HepG2 (cell line): ENCODE measurements at regions not wholly inside any gene's neighbourhood (a gene's known extent, or its start where the extent isn't known, plus 50 kb on each side); places are given as distances from the start of the nearest gene placed in this dataset.

Experiments used
- ATAC-seq: fragments of 200-7000 bp; cut with Tn5 transposase; 3 replicates; pipeline ENCODE4 v1.9.1; 2020; ENCODE audit warnings: mild to moderate bottlenecking, moderate library complexity
- BruUV-seq: library from RNA; stranded (reverse); fragments of 400-500 nt; replicated peaks from 2 replicates; lab custom pipeline; 2021; lab: Mats Ljungman, UMichigan
- CTCF ChIA-PET: fragments of 300-600 bp; formaldehyde crosslinking; extraction: SDS; loops from one replicate; lab custom pipeline; 2021; ENCODE audit warnings: low total read pairs, inconsistent platforms, low intra/inter-chr PET ratio; lab: Yijun Ruan, JAX
- POLR2A ChIA-PET: fragments of 350-600 bp; sonication (Branson Sonifier 250); formaldehyde crosslinking; loops from one replicate; lab custom pipeline; 2020; ENCODE audit warnings: antibody characterized with exemption, inconsistent platforms; lab: Yijun Ruan, JAX
- DNase-seq: peaks from one replicate; pipeline ENCODE4 v3.0.0-alpha.2; 2015; ENCODE audit warnings: low spot score
- FAIRE-seq: peaks from 3 replicates; lab custom pipeline; 2011; peaks lifted over from hg19 to GRCh38; lab: Jason Lieb, UNC
- H2AFZ ChIP-seq: one replicate; pipeline ENCODE4 v1.6.1; 2011; ENCODE audit warnings: low read length, inconsistent platforms
- H3K27ac ChIP-seq: fragments of 300-600 bp; 3 replicates; pipeline ENCODE4 v1.8.0; 2011; ENCODE audit warnings: mixed run types, mild to moderate bottlenecking, mixed read lengths, low read length, inconsistent platforms; ENCODE audit not compliant: insufficient read depth; ENCODE audit errors: extremely low read length
- H3K27me3 ChIP-seq, 2 experiments: fragments of 200-600 bp in 1 of 2; 2 replicates in 1 of 2; 3 replicates in 1 of 2; pipeline versions ENCODE4 v1.6.0 to v1.8.0; 2011; ENCODE audit warnings: low read length in 2 of 2, mild to moderate bottlenecking in 2 of 2, moderate library complexity in 2 of 2, inconsistent platforms in 1 of 2; ENCODE audit not compliant: insufficient read depth in 2 of 2, control insufficient read depth in 1 of 2
- H3K36me3 ChIP-seq, 2 experiments: fragments of 200-600 bp in 1 of 2; replicated peaks in 1 of 2; 2 replicates in 1 of 2; 3 replicates in 1 of 2; pipeline versions ENCODE4 v1.5.1 to v1.8.0; 2011; ENCODE audit warnings: low read length in 2 of 2, inconsistent platforms in 1 of 2; ENCODE audit not compliant: insufficient read depth in 2 of 2, control insufficient read depth in 1 of 2
- H3K4me1 ChIP-seq: 2 replicates; pipeline ENCODE4 v1.5.1; 2012; ENCODE audit warnings: low read length, inconsistent platforms; ENCODE audit not compliant: insufficient read depth
- H3K4me2 ChIP-seq: 2 replicates; pipeline ENCODE4 v1.6.0; 2011; ENCODE audit warnings: low read depth, low read length, inconsistent platforms
- H3K4me3 ChIP-seq, 3 experiments: fragments of 200-600 bp in 1 of 3; sonication (generic), shearing (Covaris generic) in 1 of 3; replicated peaks in 1 of 3; 2 replicates each; pipeline ENCODE4 v1.5.1; 2011 to 2016; ENCODE audit warnings: low read length in 3 of 3, inconsistent platforms in 2 of 3, low read depth in 2 of 3, mild to moderate bottlenecking in 2 of 3, control low read depth in 1 of 3, mixed read lengths in 1 of 3; ENCODE audit not compliant: insufficient read depth in 1 of 3
- H3K79me2 ChIP-seq: one replicate; pipeline ENCODE4 v1.6.1; 2011; ENCODE audit warnings: low read length, inconsistent platforms; ENCODE audit not compliant: insufficient read depth
- H3K9ac ChIP-seq: 2 replicates; pipeline ENCODE4 v1.6.0; 2011; ENCODE audit warnings: mild to moderate bottlenecking, low read depth, low read length, inconsistent platforms; ENCODE audit not compliant: insufficient read depth
- H3K9me3 ChIP-seq: 2 replicates; pipeline ENCODE4 v1.5.1; 2012; ENCODE audit warnings: mild to moderate bottlenecking, low read length
- H4K20me1 ChIP-seq: 2 replicates; pipeline ENCODE4 v1.6.0; 2011; ENCODE audit warnings: inconsistent platforms, mild to moderate bottlenecking, low read length, moderate library complexity; ENCODE audit not compliant: insufficient read depth
- BHLHE40 ChIP-seq: IDR thresholded peaks from 2 replicates; pipeline ENCODE4 v1.6.1; 2011; ENCODE audit warnings: low read length, improper control_type of control experiment
- SMC3 ChIP-seq: IDR thresholded peaks from 2 replicates; pipeline ENCODE4 v1.6.1; 2011; ENCODE audit warnings: low read length, improper control_type of control experiment
- ZNF44 ChIP-seq: sonication (generic); formaldehyde crosslinking; IDR thresholded peaks from 2 replicates; pipeline ENCODE4 v1.5.1; 2020; ENCODE audit warnings: mild to moderate bottlenecking, missing genetic modification reagents
- ZNF841 ChIP-seq: sonication (generic); formaldehyde crosslinking; IDR thresholded peaks from 2 replicates; pipeline ENCODE4 v1.8.1; 2023; ENCODE audit warnings: missing genetic modification reagents, borderline replicate concordance
- WGBS: methylation state at CpG from one replicate; pipeline ENCODE4 v1.1.6; 2017; ENCODE audit warnings: low lambda C conversion rate; 5-methylcytosine and 5-hydroxymethylcytosine counted together
- in situ Hi-C: cut with HindIII; loops from 2 replicates; pipeline ENCODE4 v1.10.0; 2017; ENCODE audit warnings: low pct_unique_long_range_greater_than_20kb; ENCODE audit not compliant: extremely low pct_ligation_motif_present
- intact Hi-C: fragments of 100-400 bp; cut with micrococcal nuclease; formaldehyde crosslinking; loops from one replicate; pipeline ENCODE4 v1.10.0; 2022; ENCODE audit not compliant: unreplicated experiment

- H2AFZ ChIP-seq = no peak overlapping the region
- TF ChIP-seq ZNF841 (CRISPR knock-in tag) = no peak
- TF ChIP-seq ZNF44 (CRISPR knock-in tag) = no peak
- TF ChIP-seq, all 625 proteins: peak for 0
- no peaks in the 10 kb centered on the region for H3K27me3 ChIP-seq
- H3K9ac ChIP-seq = no peak overlapping the region
- no peak overlapping the region for H3K4me2 ChIP-seq
- no peaks in the 10 kb centered on the region for H3K79me2 ChIP-seq
- no peak for DNase-seq
- ChIA-PET CTCF (no interaction called here), POLR2A (no interaction called here)
- H3K9me3 ChIP-seq = peaks cover 78% of the 10 kb centered on the region
- no peak for ATAC-seq
- intact Hi-C loops = no loop called here
- BruUV-seq = no TSS peak
- FAIRE-seq = no peak
- no peaks in the 10 kb centered on the region for H4K20me1 ChIP-seq
- 42% methylated on average over 2 of the region's 2 CpGs for WGBS
- in situ Hi-C loops = no loop called here
- no peak overlapping the region for H3K4me3 ChIP-seq
- no peak overlapping the region for H3K27ac ChIP-seq
- no peaks in the 10 kb centered on the region for H3K4me1 ChIP-seq
- no peaks in the 10 kb centered on the region for H3K36me3 ChIP-seq
These were observed 887.4 kb downstream of the TMTC2 start for GRCh38 chr12:83574142-83574541.

DNA sequence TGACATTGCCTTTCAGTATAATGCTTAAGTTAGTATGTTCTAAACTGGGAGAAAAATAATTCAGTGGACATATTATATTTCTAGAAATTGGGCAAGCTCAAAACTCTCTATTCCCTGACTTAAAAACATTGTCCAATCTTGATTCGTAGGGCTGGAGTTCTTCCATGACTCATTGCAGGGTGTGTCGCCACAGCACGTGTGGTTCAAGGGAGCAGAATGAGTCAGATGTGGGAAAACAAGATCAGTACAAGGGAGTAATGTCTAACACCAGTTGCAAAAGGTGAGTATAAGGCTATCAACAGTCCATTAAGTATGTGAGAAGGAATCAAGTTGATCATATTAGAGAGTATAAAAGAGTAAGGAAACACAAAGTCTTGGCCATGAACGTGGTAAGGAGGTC lies 887.0 kb downstream of the TMTC2 start:
- intact Hi-C loops = no loop called here
- in situ Hi-C loops = no loop called here
- 3% methylated on average over 4 of the region's 4 CpGs for WGBS
- ChIA-PET CTCF (no interaction called here), POLR2A (no interaction called here)
- TF ChIP-seq SMC3 (no peak), BHLHE40 (peak; percentile 77)
- no peaks in the 10 kb centered on the region for H3K27me3 ChIP-seq
- DNase-seq (no peak), ATAC-seq (no peak), FAIRE-seq (no peak)
- H3K79me2 ChIP-seq = no peaks in the 10 kb centered on the region
- no peak overlapping the region for H3K4me3 ChIP-seq
- H4K20me1 ChIP-seq = no peaks in the 10 kb centered on the region
- H2AFZ ChIP-seq = no peak overlapping the region
- peaks cover 78% of the 10 kb centered on the region for H3K9me3 ChIP-seq
- no peak overlapping the region for H3K27ac ChIP-seq
- no peaks in the 10 kb centered on the region for H3K4me1 ChIP-seq
- no TSS peak for BruUV-seq
- no peaks in the 10 kb centered on the region for H3K36me3 ChIP-seq
- H3K4me2 ChIP-seq = no peak overlapping the region
- H3K9ac ChIP-seq = no peak overlapping the region
